ENCODE measurements at regions not wholly inside any gene's neighbourhood (a gene's known extent, or its start where the extent isn't known, plus 50 kb on each side); places are given as distances from the start of the nearest gene placed in this dataset. TPM values are rescaled to one million over a fixed set of nuclear protein-coding genes. Genes with fewer than 3 reads are reported as not detected.

Small RNA genes in the stretch of these regions (small RNA-seq; reads per million reads assigned to genes)
- gene RNU4-11P, result not detected
